GM12878 (cell line): ENCODE measurements at regions not wholly inside any gene's neighbourhood (a gene's known extent, or its start where the extent isn't known, plus 50 kb on each side); places are given as distances from the start of the nearest gene placed in this dataset.
A peak's percentile ranks its signal among the peaks of the same experiment; 100 is the strongest.

Experiments
- ATF2 ChIP-seq: IDR thresholded peaks from 2 replicates; pipeline ENCODE4 v1.6.1; 2012; ENCODE audit warnings: low read length, inconsistent platforms
- ATF3 ChIP-seq: IDR thresholded peaks from 2 replicates; pipeline ENCODE4 v1.6.1; 2011; ENCODE audit warnings: low read depth, mild to moderate bottlenecking, low read length, moderate library complexity, borderline replicate concordance; ENCODE audit errors: extremely low read depth
- BRCA1 ChIP-seq: IDR thresholded peaks from 2 replicates; pipeline ENCODE4 v1.6.1; 2011; ENCODE audit warnings: low read depth, low read length, improper control_type of control experiment
- CBFB ChIP-seq: IDR thresholded peaks from 2 replicates; pipeline ENCODE4 v1.6.1; 2016; ENCODE audit warnings: antibody characterized with exemption, low read depth
- CHD4 ChIP-seq: fragments of 200-600 bp; sonication (generic); IDR thresholded peaks from 2 replicates; pipeline ENCODE4 v1.6.1; 2016; ENCODE audit warnings: mild to moderate bottlenecking
- E2F4 ChIP-seq: IDR thresholded peaks from 2 replicates; pipeline ENCODE4 v1.6.1; 2012; ENCODE audit warnings: low read depth, low read length, improper control_type of control experiment
- EED ChIP-seq: sonication (generic); IDR thresholded peaks from 2 replicates; pipeline ENCODE4 v1.6.1; 2016; ENCODE audit warnings: antibody characterized with exemption, low read depth
- FOXK2 ChIP-seq: fragments of 450-650 bp; IDR thresholded peaks from 2 replicates; pipeline ENCODE4 v1.6.1; 2017; ENCODE audit warnings: mild to moderate bottlenecking, moderate library complexity
- IRF5 ChIP-seq: fragments of 450-650 bp; IDR thresholded peaks from 2 replicates; pipeline ENCODE4 v1.6.1; 2017; ENCODE audit warnings: borderline replicate concordance
- MTA2 ChIP-seq: fragments of 450-650 bp; IDR thresholded peaks from 2 replicates; pipeline ENCODE4 v1.6.1; 2016; ENCODE audit warnings: low read depth, mild to moderate bottlenecking, moderate library complexity
- NBN ChIP-seq: fragments of 450-650 bp; IDR thresholded peaks from 2 replicates; pipeline ENCODE4 v1.6.1; 2016
- NFXL1 ChIP-seq: fragments of 450-650 bp; IDR thresholded peaks from 2 replicates; pipeline ENCODE4 v1.6.1; 2017; ENCODE audit warnings: antibody characterized with exemption, mild to moderate bottlenecking, borderline replicate concordance
- RB1 ChIP-seq: fragments of 450-650 bp; formaldehyde crosslinking; IDR thresholded peaks from 2 replicates; pipeline ENCODE4 v1.6.1; 2017; ENCODE audit warnings: mild to moderate bottlenecking, borderline replicate concordance
- SMARCA5 ChIP-seq: fragments of 450-650 bp; IDR thresholded peaks from 2 replicates; pipeline ENCODE4 v1.6.1; 2017; ENCODE audit warnings: mild to moderate bottlenecking
- SP1 ChIP-seq: IDR thresholded peaks from one replicate; pipeline ENCODE4 v1.6.1; 2011; ENCODE audit warnings: low read depth, low read length
- TBL1XR1 ChIP-seq: IDR thresholded peaks from 2 replicates; pipeline ENCODE4 v1.6.1; 2012; ENCODE audit warnings: low read depth, low read length, improper control_type of control experiment
- TCF12 ChIP-seq: IDR thresholded peaks from 2 replicates; pipeline ENCODE4 v1.6.1; 2011; ENCODE audit warnings: low read depth, mild to moderate bottlenecking, low read length
- USF1 ChIP-seq: IDR thresholded peaks from 2 replicates; pipeline ENCODE4 v1.6.1; 2011; ENCODE audit warnings: borderline replicate concordance, low read depth, mild to moderate bottlenecking, moderate library complexity, mixed read lengths, low read length; ENCODE audit not compliant: insufficient read depth; ENCODE audit errors: extremely low read length
- YBX1 ChIP-seq: fragments of 450-650 bp; IDR thresholded peaks from 2 replicates; pipeline ENCODE4 v1.6.1; 2016; ENCODE audit warnings: antibody characterized with exemption
- ZBED1 ChIP-seq: IDR thresholded peaks from 2 replicates; pipeline ENCODE4 v1.6.1; 2016; ENCODE audit warnings: borderline replicate concordance
- ZNF274 ChIP-seq: IDR thresholded peaks from one replicate; pipeline ENCODE4 v1.8.0; 2011; ENCODE audit not compliant: insufficient read length, insufficient read depth
- ZNF622 ChIP-seq: fragments of 450-650 bp; IDR thresholded peaks from 2 replicates; pipeline ENCODE4 v1.6.1; 2017; ENCODE audit warnings: mild to moderate bottlenecking, inconsistent platforms
- TF ChIP-seq, protein P1 (sequence below): fragments of 450-650 bp; IDR thresholded peaks from 2 replicates; pipeline ENCODE4 v1.6.1; 2016; ENCODE audit warnings: mild to moderate bottlenecking, moderate library complexity, borderline replicate concordance

- TF ChIP-seq CHD4 (no peak), SP1 (no peak), ZBED1 (no peak), MTA2 (no peak; the same call in 1 of the 2 replicates), TBL1XR1 (peak; percentile 73; the same call in 1 of the 2 replicates), E2F4 (no peak), NFXL1 (no peak), SMARCA5 (no peak), EED (peak; percentile 74; the same call in 1 of the 2 replicates), FOXK2 (no peak), ZNF274 (no peak), ATF2 (peak; percentile 67; the same call in 1 of the 2 replicates), NBN (no peak), ZNF622 (no peak), USF1 (no peak), ATF3 (no peak), TCF12 (peak; percentile 83), CBFB (peak; percentile 56; the same call in 1 of the 2 replicates), BRCA1 (no peak), RB1 (no peak), IRF5 (no peak), YBX1 (no peak)
- TF ChIP-seq, protein P1, sequence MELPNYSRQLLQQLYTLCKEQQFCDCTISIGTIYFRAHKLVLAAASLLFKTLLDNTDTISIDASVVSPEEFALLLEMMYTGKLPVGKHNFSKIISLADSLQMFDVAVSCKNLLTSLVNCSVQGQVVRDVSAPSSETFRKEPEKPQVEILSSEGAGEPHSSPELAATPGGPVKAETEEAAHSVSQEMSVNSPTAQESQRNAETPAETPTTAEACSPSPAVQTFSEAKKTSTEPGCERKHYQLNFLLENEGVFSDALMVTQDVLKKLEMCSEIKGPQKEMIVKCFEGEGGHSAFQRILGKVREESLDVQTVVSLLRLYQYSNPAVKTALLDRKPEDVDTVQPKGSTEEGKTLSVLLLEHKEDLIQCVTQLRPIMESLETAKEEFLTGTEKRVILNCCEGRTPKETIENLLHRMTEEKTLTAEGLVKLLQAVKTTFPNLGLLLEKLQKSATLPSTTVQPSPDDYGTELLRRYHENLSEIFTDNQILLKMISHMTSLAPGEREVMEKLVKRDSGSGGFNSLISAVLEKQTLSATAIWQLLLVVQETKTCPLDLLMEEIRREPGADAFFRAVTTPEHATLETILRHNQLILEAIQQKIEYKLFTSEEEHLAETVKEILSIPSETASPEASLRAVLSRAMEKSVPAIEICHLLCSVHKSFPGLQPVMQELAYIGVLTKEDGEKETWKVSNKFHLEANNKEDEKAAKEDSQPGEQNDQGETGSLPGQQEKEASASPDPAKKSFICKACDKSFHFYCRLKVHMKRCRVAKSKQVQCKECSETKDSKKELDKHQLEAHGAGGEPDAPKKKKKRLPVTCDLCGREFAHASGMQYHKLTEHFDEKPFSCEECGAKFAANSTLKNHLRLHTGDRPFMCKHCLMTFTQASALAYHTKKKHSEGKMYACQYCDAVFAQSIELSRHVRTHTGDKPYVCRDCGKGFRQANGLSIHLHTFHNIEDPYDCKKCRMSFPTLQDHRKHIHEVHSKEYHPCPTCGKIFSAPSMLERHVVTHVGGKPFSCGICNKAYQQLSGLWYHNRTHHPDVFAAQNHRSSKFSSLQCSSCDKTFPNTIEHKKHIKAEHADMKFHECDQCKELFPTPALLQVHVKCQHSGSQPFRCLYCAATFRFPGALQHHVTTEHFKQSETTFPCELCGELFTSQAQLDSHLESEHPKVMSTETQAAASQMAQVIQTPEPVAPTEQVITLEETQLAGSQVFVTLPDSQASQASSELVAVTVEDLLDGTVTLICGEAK = no peak
Observed at GRCh38 chr5:91271999-91272398, 111.1 kb downstream of the ARRDC3 start (continued).
